ENCODE measurements at regions not wholly inside any gene's neighbourhood (a gene's known extent, or its start where the extent isn't known, plus 50 kb on each side); places are given as distances from the start of the nearest gene placed in this dataset.

DNA sequence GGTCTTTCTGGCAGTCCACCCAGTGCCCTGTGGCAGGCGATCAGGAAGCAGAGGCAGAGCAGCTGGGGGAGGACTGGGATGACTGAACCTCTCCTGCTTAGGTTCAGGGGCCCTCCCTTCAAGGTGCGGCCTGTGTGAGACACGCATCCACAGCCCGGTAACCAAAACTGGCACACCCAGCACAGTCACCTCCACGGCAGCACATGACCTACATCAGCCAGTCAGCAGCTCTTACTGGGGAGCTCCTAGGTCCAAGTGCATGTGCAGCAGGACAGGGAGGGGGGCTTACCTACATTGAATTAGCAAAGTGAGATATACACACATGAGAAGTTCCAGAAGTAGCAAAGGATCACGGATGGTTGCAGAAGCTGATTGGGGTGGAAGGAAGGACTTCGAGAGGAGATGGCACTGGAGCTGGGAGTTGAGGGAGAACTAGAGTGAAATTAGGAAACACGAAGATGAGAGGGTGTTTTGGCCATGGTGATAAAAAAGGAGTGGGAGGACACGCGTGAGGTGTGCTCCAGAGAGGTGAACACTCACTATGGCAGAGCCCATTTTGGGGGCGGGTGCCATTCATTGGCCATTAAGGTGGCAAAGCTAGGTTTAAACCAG lies 51.4 kb upstream of the IRF2BP2 start:
- FAIRE-seq, result no peak
- H2AFZ ChIP-seq (ENCODE audit: low read depth, low read length), result no peak overlapping the region

DNA sequence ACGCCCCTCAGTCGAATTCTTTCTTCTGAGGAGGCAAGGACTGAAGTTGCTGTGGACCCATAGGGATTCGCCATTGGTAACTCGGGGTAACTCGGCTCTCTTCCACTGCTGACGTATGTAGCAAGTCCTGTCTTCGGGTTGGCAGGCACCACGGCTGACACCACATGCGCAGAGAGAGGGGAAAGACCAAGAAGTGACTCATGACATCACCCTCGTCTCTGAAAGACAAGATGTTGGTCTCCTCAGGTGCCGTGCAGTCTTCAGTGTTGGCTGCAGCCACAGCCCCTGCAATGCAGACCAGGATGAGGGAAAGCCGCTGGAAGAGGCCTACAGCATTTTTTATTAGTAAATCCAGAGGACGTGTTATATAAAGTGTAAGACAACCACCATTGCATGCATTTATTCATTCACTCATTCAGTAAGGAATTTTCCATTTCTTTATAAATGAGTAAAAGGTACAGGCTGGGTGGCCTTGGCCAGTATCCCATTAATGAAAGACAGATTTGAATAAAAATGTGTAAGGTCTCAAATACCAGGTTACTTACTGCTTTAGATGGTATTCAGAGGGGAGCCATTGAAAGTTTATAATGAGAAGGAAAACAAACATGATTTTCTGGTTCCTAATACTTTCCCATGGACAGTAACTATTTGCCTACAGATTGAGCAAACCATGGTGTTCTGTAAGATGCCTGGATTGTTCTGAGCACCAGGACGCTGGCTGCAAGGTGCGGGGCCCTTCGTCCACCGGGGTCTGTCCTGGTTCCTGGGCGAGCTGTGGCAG lies 50.7 kb upstream of the IRF2BP2 start:
- no peak overlapping the region for H3K4me3 Mint-ChIP-seq (ENCODE audit: unreplicated experiment)
- H3K36me3 ChIP-seq (ENCODE audit: insufficient read depth, low read length), result no peaks in the 10 kb centered on the region
- DNase-seq (ENCODE audit: low read depth), result no peak
- no peak overlapping the region for H3K9ac ChIP-seq (ENCODE audit: low read length)
- H4K20me1 ChIP-seq (ENCODE audit: insufficient read depth, low read length), result no peaks in the 10 kb centered on the region
- H3K79me2 ChIP-seq (ENCODE audit: insufficient read depth, low read length), result no peaks in the 10 kb centered on the region
- no peak overlapping the region for H2AFZ ChIP-seq (ENCODE audit: low read depth, low read length)
- H3K27ac Mint-ChIP-seq (ENCODE audit: unreplicated experiment), result no peak overlapping the region
- no peak overlapping the region for H3K27ac ChIP-seq (ENCODE audit: low read depth, low read length)
- no peak overlapping the region for H3K4me3 ChIP-seq (ENCODE audit: insufficient read depth, low read depth, low read length)
- no peak for FAIRE-seq
- TF ChIP-seq, protein P1, sequence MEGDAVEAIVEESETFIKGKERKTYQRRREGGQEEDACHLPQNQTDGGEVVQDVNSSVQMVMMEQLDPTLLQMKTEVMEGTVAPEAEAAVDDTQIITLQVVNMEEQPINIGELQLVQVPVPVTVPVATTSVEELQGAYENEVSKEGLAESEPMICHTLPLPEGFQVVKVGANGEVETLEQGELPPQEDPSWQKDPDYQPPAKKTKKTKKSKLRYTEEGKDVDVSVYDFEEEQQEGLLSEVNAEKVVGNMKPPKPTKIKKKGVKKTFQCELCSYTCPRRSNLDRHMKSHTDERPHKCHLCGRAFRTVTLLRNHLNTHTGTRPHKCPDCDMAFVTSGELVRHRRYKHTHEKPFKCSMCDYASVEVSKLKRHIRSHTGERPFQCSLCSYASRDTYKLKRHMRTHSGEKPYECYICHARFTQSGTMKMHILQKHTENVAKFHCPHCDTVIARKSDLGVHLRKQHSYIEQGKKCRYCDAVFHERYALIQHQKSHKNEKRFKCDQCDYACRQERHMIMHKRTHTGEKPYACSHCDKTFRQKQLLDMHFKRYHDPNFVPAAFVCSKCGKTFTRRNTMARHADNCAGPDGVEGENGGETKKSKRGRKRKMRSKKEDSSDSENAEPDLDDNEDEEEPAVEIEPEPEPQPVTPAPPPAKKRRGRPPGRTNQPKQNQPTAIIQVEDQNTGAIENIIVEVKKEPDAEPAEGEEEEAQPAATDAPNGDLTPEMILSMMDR (IDR thresholded peaks at IDR 0.05; ENCODE audit: insufficient read depth, low read depth, low read length), result no peak
- no peak for TF ChIP-seq EZH2 (IDR thresholded peaks at IDR 0.05; ENCODE audit: insufficient read depth, low read length)
- H3K9me3 Mint-ChIP-seq (ENCODE audit: unreplicated experiment), result peaks cover 2% of the 10 kb centered on the region
- no peaks in the 10 kb centered on the region for H3K9me3 ChIP-seq (ENCODE audit: insufficient read depth, low read depth, low read length)
- peaks cover 37% of the 10 kb centered on the region for H3K4me1 ChIP-seq (ENCODE audit: insufficient read depth, low read length)
- H3K27me3 ChIP-seq (ENCODE audit: insufficient read depth, low read length), result no peaks in the 10 kb centered on the region
- no peak overlapping the region for H3K4me2 ChIP-seq (ENCODE audit: low read length)
- H3K27me3 Mint-ChIP-seq (ENCODE audit: low read depth, unreplicated experiment), result peaks cover 2% of the 10 kb centered on the region
- peaks cover 29% of the 10 kb centered on the region for H3K4me1 Mint-ChIP-seq (ENCODE audit: low read depth, unreplicated experiment)
- no peaks in the 10 kb centered on the region for H3K36me3 Mint-ChIP-seq (ENCODE audit: low read depth, unreplicated experiment)

More for the DNA sequence above, 51.4 kb upstream of the IRF2BP2 start:
- Mint-ChIP-seq H3K4me1 (ENCODE audit: low read depth, unreplicated experiment) (peaks cover 31% of the 10 kb centered on the region), H3K27me3 (ENCODE audit: low read depth, unreplicated experiment) (peaks cover 2% of the 10 kb centered on the region), H3K9me3 (ENCODE audit: unreplicated experiment) (peaks cover 2% of the 10 kb centered on the region), H3K4me3 (ENCODE audit: unreplicated experiment) (no peak overlapping the region), H3K27ac (ENCODE audit: unreplicated experiment) (no peak overlapping the region), H3K36me3 (ENCODE audit: low read depth, unreplicated experiment) (no peaks in the 10 kb centered on the region)
- Histone ChIP-seq H3K27me3 (ENCODE audit: insufficient read depth, low read length) (no peaks in the 10 kb centered on the region), H3K27ac (ENCODE audit: low read depth, low read length) (no peak overlapping the region), H3K4me1 (ENCODE audit: insufficient read depth, low read length) (peaks cover 32% of the 10 kb centered on the region), H4K20me1 (ENCODE audit: insufficient read depth, low read length) (no peaks in the 10 kb centered on the region), H3K9ac (ENCODE audit: low read length) (no peak overlapping the region), H3K36me3 (ENCODE audit: insufficient read depth, low read length) (no peaks in the 10 kb centered on the region), H3K9me3 (ENCODE audit: insufficient read depth, low read depth, low read length) (no peaks in the 10 kb centered on the region), H3K4me3 (ENCODE audit: insufficient read depth, low read depth, low read length) (no peak overlapping the region), H3K79me2 (ENCODE audit: insufficient read depth, low read length) (no peaks in the 10 kb centered on the region), H3K4me2 (ENCODE audit: low read length) (no peak overlapping the region)
- TF ChIP-seq EZH2 (IDR thresholded peaks at IDR 0.05; ENCODE audit: insufficient read depth, low read length), result no peak
- TF ChIP-seq, protein P1 (IDR thresholded peaks at IDR 0.05; ENCODE audit: insufficient read depth, low read depth, low read length), result no peak
- no peak for DNase-seq (ENCODE audit: low read depth)

Data from astrocyte (in vitro differentiated cells and primary cell).